ENCODE measurements at regions not wholly inside any gene's neighbourhood (a gene's known extent, or its start where the extent isn't known, plus 50 kb on each side); places are given as distances from the start of the nearest gene placed in this dataset.
"Not testable (repeated sequence)": the region's sequence is repeated elsewhere in the genome, so short reads cannot be mapped to it uniquely, and the experiment has no call there.

DNA sequence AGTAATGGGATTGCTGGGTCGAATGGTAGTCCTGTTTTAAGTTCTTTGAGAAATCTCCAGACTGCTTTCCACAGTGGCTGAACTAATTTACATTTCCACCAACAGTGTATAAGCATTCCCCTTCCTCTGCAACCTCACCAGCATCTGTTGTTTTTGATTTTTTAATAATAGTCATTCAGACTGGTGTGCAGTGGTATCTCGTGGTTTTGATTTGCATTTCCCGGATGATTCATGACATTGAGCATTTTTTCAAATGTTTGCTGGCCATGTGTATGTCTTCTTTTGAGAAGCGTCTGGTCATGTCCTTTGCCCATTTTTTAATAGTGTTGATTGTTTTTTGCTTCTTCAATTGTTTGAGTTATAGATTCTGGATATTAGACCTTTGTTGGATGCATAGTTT is 98.0 kb downstream of the MRPL57 start:
- H3K9me3 ChIP-seq (ENCODE audit: control insufficient read depth, low read length); H3K4me1 ChIP-seq (ENCODE audit: control insufficient read depth, insufficient read depth, low read length); H3K9ac ChIP-seq (ENCODE audit: extremely low read depth, low read length, poor library complexity, severe bottlenecking); H3K4me1 Mint-ChIP-seq; H3K4me3 Mint-ChIP-seq; H3K4me3 ChIP-seq (ENCODE audit: low read length); H3K27ac Mint-ChIP-seq; H3K9me3 Mint-ChIP-seq; H3K27ac ChIP-seq (ENCODE audit: low read depth, low read length); H3K36me3 ChIP-seq (ENCODE audit: control insufficient read depth, insufficient read depth, low read length); DNase-seq; H3K36me3 Mint-ChIP-seq (ENCODE audit: low read depth); H3K27me3 ChIP-seq (ENCODE audit: control insufficient read depth, insufficient read depth, low read length, poor library complexity, severe bottlenecking): not testable (repeated sequence)
- 84 to 100% methylated on average over 3 to 4 of the region's 4 CpGs for WGBS, 2 experiments (ENCODE audit: insufficient coverage in 1 of 2, insufficient read length in 1 of 2)
- peaks cover 41% of the 10 kb centered on the region for H3K27me3 Mint-ChIP-seq (ENCODE audit: insufficient read depth)

DNA sequence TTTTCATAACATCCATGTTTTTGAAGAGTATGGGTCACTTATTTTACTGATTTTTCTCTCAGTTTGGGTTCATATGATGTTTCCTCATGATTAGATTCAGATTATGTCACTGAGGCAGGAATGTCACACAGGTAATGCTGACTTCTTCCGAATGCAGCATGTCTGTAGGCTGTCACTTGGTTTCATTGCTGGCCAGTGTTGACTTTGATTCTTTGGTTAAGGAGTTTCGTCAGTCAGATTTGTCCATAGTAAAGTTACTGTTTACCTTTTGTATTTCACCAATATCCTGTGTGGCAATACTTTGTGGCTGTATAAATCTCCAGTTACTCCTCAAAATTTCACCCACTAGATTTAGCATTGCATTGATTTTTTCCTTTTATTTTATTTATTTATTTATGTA is 105.6 kb downstream of the MRPL57 start:
- no peak for DNase-seq
- WGBS, 2 experiments (ENCODE audit: insufficient coverage in 1 of 2, insufficient read length in 1 of 2): 75 to 97% methylated on average over 1 to 2 of the region's 2 CpGs
- H3K36me3 ChIP-seq (ENCODE audit: control insufficient read depth, insufficient read depth, low read length): no peaks in the 10 kb centered on the region
- Mint-ChIP-seq H3K4me1 (peaks cover 1% of the 10 kb centered on the region), H3K27ac (no peak overlapping the region), H3K27me3 (ENCODE audit: insufficient read depth) (peaks cover 46% of the 10 kb centered on the region), H3K4me3 (no peak overlapping the region), H3K9me3 (no peaks in the 10 kb centered on the region), H3K36me3 (ENCODE audit: low read depth) (no peaks in the 10 kb centered on the region)
- H3K4me3 ChIP-seq (ENCODE audit: low read length): no peak overlapping the region
- H3K4me1 ChIP-seq (ENCODE audit: control insufficient read depth, insufficient read depth, low read length): no peaks in the 10 kb centered on the region
- no peaks in the 10 kb centered on the region for H3K9me3 ChIP-seq (ENCODE audit: control insufficient read depth, low read length)
- no peak overlapping the region for H3K27ac ChIP-seq (ENCODE audit: low read depth, low read length)
- H3K9ac ChIP-seq (ENCODE audit: extremely low read depth, low read length, poor library complexity, severe bottlenecking): no peak overlapping the region
- H3K27me3 ChIP-seq (ENCODE audit: control insufficient read depth, insufficient read depth, low read length, poor library complexity, severe bottlenecking): no peaks in the 10 kb centered on the region
- TF ChIP-seq, protein P1, sequence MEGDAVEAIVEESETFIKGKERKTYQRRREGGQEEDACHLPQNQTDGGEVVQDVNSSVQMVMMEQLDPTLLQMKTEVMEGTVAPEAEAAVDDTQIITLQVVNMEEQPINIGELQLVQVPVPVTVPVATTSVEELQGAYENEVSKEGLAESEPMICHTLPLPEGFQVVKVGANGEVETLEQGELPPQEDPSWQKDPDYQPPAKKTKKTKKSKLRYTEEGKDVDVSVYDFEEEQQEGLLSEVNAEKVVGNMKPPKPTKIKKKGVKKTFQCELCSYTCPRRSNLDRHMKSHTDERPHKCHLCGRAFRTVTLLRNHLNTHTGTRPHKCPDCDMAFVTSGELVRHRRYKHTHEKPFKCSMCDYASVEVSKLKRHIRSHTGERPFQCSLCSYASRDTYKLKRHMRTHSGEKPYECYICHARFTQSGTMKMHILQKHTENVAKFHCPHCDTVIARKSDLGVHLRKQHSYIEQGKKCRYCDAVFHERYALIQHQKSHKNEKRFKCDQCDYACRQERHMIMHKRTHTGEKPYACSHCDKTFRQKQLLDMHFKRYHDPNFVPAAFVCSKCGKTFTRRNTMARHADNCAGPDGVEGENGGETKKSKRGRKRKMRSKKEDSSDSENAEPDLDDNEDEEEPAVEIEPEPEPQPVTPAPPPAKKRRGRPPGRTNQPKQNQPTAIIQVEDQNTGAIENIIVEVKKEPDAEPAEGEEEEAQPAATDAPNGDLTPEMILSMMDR (conservative IDR thresholded peaks at IDR 0.05): no peak

DNA sequence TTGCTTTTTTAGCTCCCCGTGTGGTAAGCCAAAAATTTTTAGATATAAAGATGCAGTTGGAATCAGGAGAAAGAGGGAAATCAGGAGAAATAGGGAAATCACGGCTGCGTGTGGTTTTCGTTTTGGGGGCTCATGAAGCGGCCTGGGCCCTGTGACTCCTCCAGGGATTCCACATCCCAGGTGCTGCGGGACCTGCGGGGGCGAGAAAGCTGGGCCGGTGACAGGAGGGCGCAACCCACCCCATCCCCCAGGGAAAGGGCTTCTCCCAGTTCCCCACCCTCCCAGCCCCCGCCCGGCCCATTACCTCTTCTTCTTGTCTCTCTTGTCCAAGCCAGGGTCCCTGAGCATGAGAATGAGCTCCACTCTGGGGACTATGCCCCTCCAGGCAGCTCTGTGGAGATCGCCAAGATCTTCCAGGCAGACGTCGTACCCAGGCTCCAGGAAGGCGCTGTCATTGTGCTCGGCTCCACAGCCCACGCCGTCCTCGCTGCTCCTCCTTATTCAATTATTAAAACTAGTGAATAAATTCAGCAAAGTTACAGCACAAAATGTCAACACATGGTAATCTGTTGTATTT is 111.0 kb downstream of the MRPL57 start:
- H3K27ac Mint-ChIP-seq: no peak overlapping the region
- H3K4me3 ChIP-seq (ENCODE audit: low read length): no peak overlapping the region
- H3K27me3 Mint-ChIP-seq (ENCODE audit: insufficient read depth): peaks cover 25% of the 10 kb centered on the region
- H3K27ac ChIP-seq (ENCODE audit: low read depth, low read length): no peak overlapping the region
- TF ChIP-seq, protein P1 (conservative IDR thresholded peaks at IDR 0.05): no peak
- no peaks in the 10 kb centered on the region for H3K36me3 ChIP-seq (ENCODE audit: control insufficient read depth, insufficient read depth, low read length)
- no peak for DNase-seq
- WGBS, 2 experiments (ENCODE audit: insufficient coverage in 1 of 2, insufficient read length in 1 of 2): 92 to 93% methylated on average over 9 to 20 of the region's 20 CpGs
- no peaks in the 10 kb centered on the region for H3K4me1 Mint-ChIP-seq
- no peaks in the 10 kb centered on the region for H3K36me3 Mint-ChIP-seq (ENCODE audit: low read depth)
- no peaks in the 10 kb centered on the region for H3K9me3 ChIP-seq (ENCODE audit: control insufficient read depth, low read length)
- no peaks in the 10 kb centered on the region for H3K27me3 ChIP-seq (ENCODE audit: control insufficient read depth, insufficient read depth, low read length, poor library complexity, severe bottlenecking)
- no peak overlapping the region for H3K9ac ChIP-seq (ENCODE audit: extremely low read depth, low read length, poor library complexity, severe bottlenecking)
- no peak overlapping the region for H3K4me3 Mint-ChIP-seq
- no peaks in the 10 kb centered on the region for H3K9me3 Mint-ChIP-seq
- no peaks in the 10 kb centered on the region for H3K4me1 ChIP-seq (ENCODE audit: control insufficient read depth, insufficient read depth, low read length)

DNA sequence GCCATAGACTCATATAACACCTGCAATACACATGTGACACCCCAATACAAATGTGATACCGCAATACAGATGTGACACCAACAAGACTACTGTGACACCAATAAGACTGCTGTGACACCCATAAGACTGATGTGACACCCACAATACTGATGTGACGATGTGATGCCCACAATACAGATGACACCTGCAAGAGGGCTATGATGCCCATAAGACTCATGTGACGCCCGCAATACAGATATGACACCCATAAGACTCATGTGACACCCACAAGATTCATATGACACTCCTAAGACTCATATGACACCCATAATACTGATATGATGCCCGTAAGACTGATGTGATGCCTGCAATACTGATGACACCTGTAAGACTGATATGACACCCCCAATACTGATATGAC is 113.0 kb downstream of the MRPL57 start:
- no peaks in the 10 kb centered on the region for H3K27me3 ChIP-seq (ENCODE audit: control insufficient read depth, insufficient read depth, low read length, poor library complexity, severe bottlenecking)
- Mint-ChIP-seq H3K4me3 (no peak overlapping the region), H3K9me3 (no peaks in the 10 kb centered on the region), H3K27ac (no peak overlapping the region), H3K27me3 (ENCODE audit: insufficient read depth) (peaks cover 19% of the 10 kb centered on the region), H3K36me3 (ENCODE audit: low read depth) (no peaks in the 10 kb centered on the region), H3K4me1 (peaks cover 4% of the 10 kb centered on the region)
- no peak for DNase-seq
- H3K27ac ChIP-seq (ENCODE audit: low read depth, low read length): no peak overlapping the region
- H3K4me1 ChIP-seq (ENCODE audit: control insufficient read depth, insufficient read depth, low read length): no peaks in the 10 kb centered on the region
- 89 to 94% methylated on average over 5 of the region's 5 CpGs for WGBS, 2 experiments (ENCODE audit: insufficient coverage in 1 of 2, insufficient read length in 1 of 2)
- H3K9ac ChIP-seq (ENCODE audit: extremely low read depth, low read length, poor library complexity, severe bottlenecking): no peak overlapping the region
- no peaks in the 10 kb centered on the region for H3K36me3 ChIP-seq (ENCODE audit: control insufficient read depth, insufficient read depth, low read length)
- H3K4me3 ChIP-seq (ENCODE audit: low read length): no peak overlapping the region
- no peaks in the 10 kb centered on the region for H3K9me3 ChIP-seq (ENCODE audit: control insufficient read depth, low read length)
- TF ChIP-seq, protein P1 (conservative IDR thresholded peaks at IDR 0.05): no peak

DNA sequence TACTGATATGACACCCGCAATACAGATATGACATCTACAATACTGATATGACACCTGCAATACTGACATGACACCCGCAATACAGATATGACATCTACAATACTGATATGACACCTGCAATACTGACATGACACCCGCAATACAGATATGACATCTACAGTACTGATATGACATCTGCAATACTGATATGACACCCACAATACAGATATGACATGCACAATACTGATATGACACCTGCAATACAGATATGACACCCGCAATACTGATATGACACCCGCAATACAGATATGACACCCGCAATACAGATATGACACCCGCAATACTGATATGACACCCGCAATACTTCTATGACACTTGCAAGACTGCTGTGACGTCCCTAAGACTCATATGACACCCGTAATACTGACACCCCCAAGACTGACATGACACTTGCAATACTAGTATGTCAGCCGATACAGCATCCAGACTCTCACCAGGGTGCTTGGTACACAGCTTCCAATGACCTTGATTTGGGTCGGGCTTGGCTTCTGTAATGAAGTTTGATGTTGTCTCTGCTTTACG is 114.1 kb downstream of the MRPL57 start:
- not testable (repeated sequence) for H3K4me3 Mint-ChIP-seq; H3K27me3 ChIP-seq (ENCODE audit: control insufficient read depth, insufficient read depth, low read length, poor library complexity, severe bottlenecking); H3K36me3 Mint-ChIP-seq (ENCODE audit: low read depth); H3K4me3 ChIP-seq (ENCODE audit: low read length); H3K27ac ChIP-seq (ENCODE audit: low read depth, low read length); H3K9me3 ChIP-seq (ENCODE audit: control insufficient read depth, low read length); H3K27ac Mint-ChIP-seq; H3K9ac ChIP-seq (ENCODE audit: extremely low read depth, low read length, poor library complexity, severe bottlenecking); DNase-seq; H3K9me3 Mint-ChIP-seq; H3K4me1 Mint-ChIP-seq; H3K36me3 ChIP-seq (ENCODE audit: control insufficient read depth, insufficient read depth, low read length); H3K4me1 ChIP-seq (ENCODE audit: control insufficient read depth, insufficient read depth, low read length)
- H3K27me3 Mint-ChIP-seq (ENCODE audit: insufficient read depth): peaks cover 16% of the 10 kb centered on the region
- WGBS, 2 experiments (ENCODE audit: insufficient coverage in 1 of 2, insufficient read length in 1 of 2): 92 to 94% methylated on average over 9 to 13 of the region's 13 CpGs

Measured in endodermal cell (in vitro differentiated cells).